C4-2B (cell line): ENCODE measurements at regions not wholly inside any gene's neighbourhood (a gene's known extent, or its start where the extent isn't known, plus 50 kb on each side); places are given as distances from the start of the nearest gene placed in this dataset.

Experiments
- ZFX ChIP-seq: fragments of 450-650 bp; IDR thresholded peaks from 2 replicates; pipeline ENCODE4 v1.6.1; 2017
- TF ChIP-seq, protein P1 (sequence below): fragments of 450-650 bp; conservative IDR thresholded peaks from 2 replicates; pipeline ENCODE4 v1.5.1; 2017; ENCODE audit warnings: mild to moderate bottlenecking

- TF ChIP-seq, protein P1, sequence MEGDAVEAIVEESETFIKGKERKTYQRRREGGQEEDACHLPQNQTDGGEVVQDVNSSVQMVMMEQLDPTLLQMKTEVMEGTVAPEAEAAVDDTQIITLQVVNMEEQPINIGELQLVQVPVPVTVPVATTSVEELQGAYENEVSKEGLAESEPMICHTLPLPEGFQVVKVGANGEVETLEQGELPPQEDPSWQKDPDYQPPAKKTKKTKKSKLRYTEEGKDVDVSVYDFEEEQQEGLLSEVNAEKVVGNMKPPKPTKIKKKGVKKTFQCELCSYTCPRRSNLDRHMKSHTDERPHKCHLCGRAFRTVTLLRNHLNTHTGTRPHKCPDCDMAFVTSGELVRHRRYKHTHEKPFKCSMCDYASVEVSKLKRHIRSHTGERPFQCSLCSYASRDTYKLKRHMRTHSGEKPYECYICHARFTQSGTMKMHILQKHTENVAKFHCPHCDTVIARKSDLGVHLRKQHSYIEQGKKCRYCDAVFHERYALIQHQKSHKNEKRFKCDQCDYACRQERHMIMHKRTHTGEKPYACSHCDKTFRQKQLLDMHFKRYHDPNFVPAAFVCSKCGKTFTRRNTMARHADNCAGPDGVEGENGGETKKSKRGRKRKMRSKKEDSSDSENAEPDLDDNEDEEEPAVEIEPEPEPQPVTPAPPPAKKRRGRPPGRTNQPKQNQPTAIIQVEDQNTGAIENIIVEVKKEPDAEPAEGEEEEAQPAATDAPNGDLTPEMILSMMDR = no peak
- TF ChIP-seq ZFX = no peak
These were observed 56.4 kb upstream of the CCDC6 start for GRCh38 chr10:59962756-59963155.
